Endothelial cell (in vitro differentiated cells): ENCODE measurements at regions not wholly inside any gene's neighbourhood (a gene's known extent, or its start where the extent isn't known, plus 50 kb on each side); places are given as distances from the start of the nearest gene placed in this dataset.
"Not testable (repeated sequence)": the region's sequence is repeated elsewhere in the genome, so short reads cannot be mapped to it uniquely, and the experiment has no call there.

Experiments
- DNase-seq: peaks from one replicate; pipeline ENCODE4 v3.0.0; 2021; ENCODE audit warnings: low spot score
- H3K27ac Mint-ChIP-seq: one replicate; pipeline ENCODE4 v1.8.0; 2021; ENCODE audit warnings: mixed read lengths, inconsistent platforms; ENCODE audit not compliant: unreplicated experiment
- H3K27me3 Mint-ChIP-seq: one replicate; pipeline ENCODE4 v1.8.0; 2021; ENCODE audit warnings: mild to moderate bottlenecking, moderate library complexity, mixed read lengths, inconsistent platforms; ENCODE audit not compliant: unreplicated experiment
- H3K36me3 Mint-ChIP-seq: one replicate; pipeline ENCODE4 v1.8.0; 2021; ENCODE audit warnings: mild to moderate bottlenecking, low read depth, mixed read lengths, inconsistent platforms; ENCODE audit not compliant: unreplicated experiment
- H3K4me1 Mint-ChIP-seq: one replicate; pipeline ENCODE4 v1.8.0; 2021; ENCODE audit warnings: mild to moderate bottlenecking, mixed read lengths, inconsistent platforms; ENCODE audit not compliant: unreplicated experiment
- H3K4me3 Mint-ChIP-seq: one replicate; pipeline ENCODE4 v1.8.0; 2021; ENCODE audit warnings: mild to moderate bottlenecking, mixed read lengths, inconsistent platforms; ENCODE audit not compliant: unreplicated experiment
- H3K9me3 Mint-ChIP-seq: one replicate; pipeline ENCODE4 v1.8.0; 2021; ENCODE audit warnings: mixed read lengths, inconsistent platforms; ENCODE audit not compliant: unreplicated experiment
- CTCF ChIP-seq: fragments of 200-600 bp; sonication (generic); IDR thresholded peaks from one replicate; pipeline ENCODE4 v1.5.0; 2021; ENCODE audit warnings: antibody characterized with exemption; ENCODE audit not compliant: unreplicated experiment

GRCh38 chr3:153980252-153980590 is 141.0 kb upstream of the ARHGEF26 start:
- peaks cover 2% of the 10 kb centered on the region for H3K27me3 Mint-ChIP-seq
- TF ChIP-seq CTCF, result no peak
- no peaks in the 10 kb centered on the region for H3K36me3 Mint-ChIP-seq
- H3K27ac Mint-ChIP-seq, result no peak overlapping the region
- no peak for DNase-seq
- no peaks in the 10 kb centered on the region for H3K4me1 Mint-ChIP-seq
- H3K4me3 Mint-ChIP-seq, result no peak overlapping the region
- no peaks in the 10 kb centered on the region for H3K9me3 Mint-ChIP-seq

GRCh38 chr3:153997364-153997763 is 123.8 kb upstream of the ARHGEF26 start:
- peak; percentile 62 for DNase-seq
- H3K36me3 Mint-ChIP-seq, H3K4me3 Mint-ChIP-seq, H3K4me1 Mint-ChIP-seq, H3K9me3 Mint-ChIP-seq, H3K27ac Mint-ChIP-seq, H3K27me3 Mint-ChIP-seq: not testable (repeated sequence)
- TF ChIP-seq CTCF, result peak; percentile 41

DNA sequence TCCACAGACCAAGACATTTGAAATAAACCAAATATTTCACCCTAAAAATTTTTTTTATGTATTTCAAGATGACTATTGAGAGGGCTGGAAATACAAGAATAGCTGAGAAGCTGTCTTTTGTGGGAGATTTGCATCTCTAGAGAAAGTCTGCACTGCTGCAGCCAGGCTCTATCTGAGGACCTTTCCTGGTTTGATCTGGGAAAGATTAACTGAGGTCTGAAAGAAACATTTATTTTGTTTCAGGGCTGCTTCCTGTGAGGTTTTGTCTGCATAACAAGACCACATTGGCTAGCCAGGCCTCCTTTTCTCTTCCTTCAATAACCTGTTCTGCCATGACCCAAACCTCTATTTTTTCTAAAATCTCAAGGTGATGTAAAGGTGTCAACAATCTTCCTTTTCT is 117.5 kb upstream of the ARHGEF26 start:
- no peak for TF ChIP-seq CTCF
- Mint-ChIP-seq H3K4me1 (peaks cover 4% of the 10 kb centered on the region), H3K27ac (no peak overlapping the region)

GRCh38 chr3:154011036-154011435 is 110.2 kb upstream of the ARHGEF26 start:
- DNase-seq, result no peak
- no peaks in the 10 kb centered on the region for H3K36me3 Mint-ChIP-seq
- no peak overlapping the region for H3K27ac Mint-ChIP-seq
- no peaks in the 10 kb centered on the region for H3K4me1 Mint-ChIP-seq
- H3K9me3 Mint-ChIP-seq, result no peaks in the 10 kb centered on the region
- TF ChIP-seq CTCF, result no peak
- H3K4me3 Mint-ChIP-seq, result no peak overlapping the region
- H3K27me3 Mint-ChIP-seq, result no peaks in the 10 kb centered on the region

More for the DNA sequence above, 117.5 kb upstream of the ARHGEF26 start:
- Mint-ChIP-seq H3K9me3 (no peaks in the 10 kb centered on the region), H3K36me3 (no peaks in the 10 kb centered on the region), H3K4me3 (no peak overlapping the region), H3K27me3 (no peaks in the 10 kb centered on the region)
- no peak for DNase-seq

GRCh38 chr3:154013736-154014135 is 107.5 kb upstream of the ARHGEF26 start:
- no peak for DNase-seq
- H3K4me1 Mint-ChIP-seq, result no peaks in the 10 kb centered on the region
- no peaks in the 10 kb centered on the region for H3K27me3 Mint-ChIP-seq
- H3K9me3 Mint-ChIP-seq, result no peaks in the 10 kb centered on the region
- no peak overlapping the region for H3K27ac Mint-ChIP-seq
- no peak for TF ChIP-seq CTCF
- no peak overlapping the region for H3K4me3 Mint-ChIP-seq
- no peaks in the 10 kb centered on the region for H3K36me3 Mint-ChIP-seq
